KMS-11 (cell line): ENCODE measurements at regions not wholly inside any gene's neighbourhood (a gene's known extent, or its start where the extent isn't known, plus 50 kb on each side); places are given as distances from the start of the nearest gene placed in this dataset.

Source experiments
- H2AFZ ChIP-seq: fragments of 200-600 bp; sonication (generic); 2 replicates; pipeline ENCODE4 v1.6.1; 2016; ENCODE audit warnings: antibody characterized with exemption, mixed run types, low read depth
- H3K27ac ChIP-seq: fragments of 200-600 bp; sonication (generic); 2 replicates; pipeline ENCODE4 v1.6.1; 2016; ENCODE audit warnings: mild to moderate bottlenecking, mixed run types
- H3K27me3 ChIP-seq: fragments of 200-600 bp; sonication (generic); 2 replicates; pipeline ENCODE4 v1.6.1; 2017; ENCODE audit warnings: mild to moderate bottlenecking, low read depth, mixed run types, moderate library complexity; ENCODE audit not compliant: insufficient read depth
- H3K36me3 ChIP-seq: fragments of 200-600 bp; sonication (generic); 2 replicates; pipeline ENCODE4 v1.6.1; 2017; ENCODE audit warnings: mild to moderate bottlenecking, mixed run types; ENCODE audit not compliant: insufficient read depth
- H3K4me1 ChIP-seq: fragments of 200-600 bp; sonication (generic); 2 replicates; pipeline ENCODE4 v1.6.1; 2016; ENCODE audit warnings: mild to moderate bottlenecking, low read depth, mixed run types; ENCODE audit not compliant: poor library complexity, severe bottlenecking
- H3K4me2 ChIP-seq: fragments of 200-600 bp; sonication (generic); 2 replicates; pipeline ENCODE4 v1.7.0; 2016; ENCODE audit warnings: mild to moderate bottlenecking, mixed run types
- H3K4me3 ChIP-seq: fragments of 200-600 bp; sonication (generic); IDR thresholded peaks from 2 replicates; pipeline ENCODE4 v1.6.1; 2017; ENCODE audit warnings: low read depth, low read length, mixed read lengths; ENCODE audit not compliant: insufficient read depth
- H3K79me2 ChIP-seq: fragments of 200-600 bp; sonication (generic); 2 replicates; pipeline ENCODE4 v1.6.1; 2016; ENCODE audit warnings: low read depth, mixed run types; ENCODE audit not compliant: insufficient read depth
- H3K9ac ChIP-seq: fragments of 200-600 bp; sonication (generic); 2 replicates; pipeline ENCODE4 v1.6.1; 2016; ENCODE audit warnings: mild to moderate bottlenecking, mixed run types
- H4K20me1 ChIP-seq: fragments of 200-600 bp; sonication (generic); 2 replicates; pipeline ENCODE4 v1.6.1; 2016; ENCODE audit warnings: mild to moderate bottlenecking, mixed run types; ENCODE audit not compliant: insufficient read depth
- CTCF ChIP-seq: fragments of 200-600 bp; sonication (generic); conservative IDR thresholded peaks from 2 replicates; pipeline ENCODE4 v1.6.1; 2017; ENCODE audit warnings: low read depth, mild to moderate bottlenecking, antibody characterized with exemption, low read length, moderate library complexity, mixed read lengths

GRCh38 chr2:160702754-160703153, 209.1 kb upstream of the RBMS1 start:
- no peak for TF ChIP-seq CTCF
- no peak overlapping the region for H3K4me3 ChIP-seq
- H3K27ac ChIP-seq = 0 out of 2 replicates have a peak overlapping the region, but pooled peaks have one; percentile 67
- H3K79me2 ChIP-seq = no peaks in the 10 kb centered on the region
- H3K36me3 ChIP-seq = no peaks in the 10 kb centered on the region
- no peak overlapping the region for H2AFZ ChIP-seq
- H4K20me1 ChIP-seq = no peaks in the 10 kb centered on the region
- no peak overlapping the region for H3K9ac ChIP-seq
- peaks cover 47% of the 10 kb centered on the region for H3K4me1 ChIP-seq
- no peaks in the 10 kb centered on the region for H3K27me3 ChIP-seq
- H3K4me2 ChIP-seq = no peak overlapping the region

GRCh38 chr2:160703648-160704585, 210.3 kb upstream of the RBMS1 start:
- H3K4me2 ChIP-seq = peak overlapping the region; percentile 59
- peak overlapping the region; percentile 67 for H3K27ac ChIP-seq
- peak overlapping the region; percentile 47 for H2AFZ ChIP-seq
- no peaks in the 10 kb centered on the region for H3K27me3 ChIP-seq
- no peaks in the 10 kb centered on the region for H4K20me1 ChIP-seq
- H3K36me3 ChIP-seq = no peaks in the 10 kb centered on the region
- no peak for TF ChIP-seq CTCF
- H3K79me2 ChIP-seq = no peaks in the 10 kb centered on the region
- peak overlapping the region; percentile 6 for H3K4me3 ChIP-seq
- H3K9ac ChIP-seq = peak overlapping the region; percentile 14; the same call in 1 of the 2 replicates
- peaks cover 47% of the 10 kb centered on the region for H3K4me1 ChIP-seq

- H3K36me3 ChIP-seq = no peaks in the 10 kb centered on the region
- H3K79me2 ChIP-seq = no peaks in the 10 kb centered on the region
- H3K4me2 ChIP-seq = no peak overlapping the region
- H4K20me1 ChIP-seq = no peaks in the 10 kb centered on the region
- H3K27me3 ChIP-seq = no peaks in the 10 kb centered on the region
- no peak overlapping the region for H3K9ac ChIP-seq
- no peak overlapping the region for H3K27ac ChIP-seq
- no peaks in the 10 kb centered on the region for H3K4me1 ChIP-seq
- no peak overlapping the region for H2AFZ ChIP-seq
- H3K4me3 ChIP-seq = no peak overlapping the region
- no peak for TF ChIP-seq CTCF
Measured at GRCh38 chr2:160715428-160715827, 221.8 kb upstream of the RBMS1 start.

GRCh38 chr2:160719116-160719515, 225.5 kb upstream of the RBMS1 start:
- no peaks in the 10 kb centered on the region for H4K20me1 ChIP-seq
- TF ChIP-seq CTCF = no peak
- H3K79me2 ChIP-seq = no peaks in the 10 kb centered on the region
- no peak overlapping the region for H3K4me3 ChIP-seq
- no peaks in the 10 kb centered on the region for H3K36me3 ChIP-seq
- no peaks in the 10 kb centered on the region for H3K27me3 ChIP-seq
- no peak overlapping the region for H2AFZ ChIP-seq
- H3K4me2 ChIP-seq = no peak overlapping the region
- no peak overlapping the region for H3K27ac ChIP-seq
- H3K9ac ChIP-seq = no peak overlapping the region
- no peaks in the 10 kb centered on the region for H3K4me1 ChIP-seq
